ENCODE measurements at regions not wholly inside any gene's neighbourhood (a gene's known extent, or its start where the extent isn't known, plus 50 kb on each side); places are given as distances from the start of the nearest gene placed in this dataset.
"Not testable (repeated sequence)": the region's sequence is repeated elsewhere in the genome, so short reads cannot be mapped to it uniquely, and the experiment has no call there.

DNA sequence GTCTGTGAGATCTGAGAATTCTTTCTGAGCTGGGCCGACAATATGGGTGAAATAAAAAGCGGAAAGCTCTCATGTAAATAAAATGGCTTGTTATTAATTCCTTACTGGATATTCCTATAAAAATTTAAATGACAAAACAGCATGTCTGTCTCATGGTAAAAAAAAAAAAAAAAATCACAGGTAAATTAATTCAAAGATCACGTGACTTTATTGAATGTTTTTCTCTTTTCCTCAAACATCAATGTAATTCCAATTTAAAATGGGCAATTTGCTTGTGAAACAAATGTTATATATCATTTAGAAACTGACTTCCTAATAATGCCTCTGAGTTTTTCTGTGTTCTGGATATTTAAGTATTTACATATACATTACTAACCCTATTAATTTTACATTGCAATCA, 280.3 kb downstream of the NR2F2 start:
- DNase-seq (ENCODE audit: extremely low read depth in 1 of 11, low read depth in 9 of 11, low spot score in 4 of 11) = no peak

DNA sequence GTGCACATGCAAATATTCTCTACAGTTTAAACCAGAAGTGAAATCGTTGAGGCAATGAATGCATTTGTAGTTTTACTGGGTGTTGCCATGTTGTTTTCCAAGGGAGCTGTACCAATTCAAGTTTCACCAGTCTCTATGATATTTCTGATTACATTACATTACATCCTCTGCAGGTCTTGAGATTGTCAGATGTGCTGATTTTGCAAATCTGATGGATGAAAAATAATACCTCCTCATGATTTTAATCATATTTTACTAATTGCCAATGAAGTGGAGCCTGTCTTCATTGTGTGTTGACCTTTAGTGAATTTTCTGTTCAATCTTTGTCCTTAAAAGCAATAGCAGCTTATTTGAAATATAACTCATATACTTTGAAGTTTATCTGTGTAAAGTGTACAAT, 282.4 kb downstream of the NR2F2 start:
- DNase-seq (ENCODE audit: extremely low read depth in 1 of 11, low read depth in 9 of 11, low spot score in 4 of 11) = no peak

DNA sequence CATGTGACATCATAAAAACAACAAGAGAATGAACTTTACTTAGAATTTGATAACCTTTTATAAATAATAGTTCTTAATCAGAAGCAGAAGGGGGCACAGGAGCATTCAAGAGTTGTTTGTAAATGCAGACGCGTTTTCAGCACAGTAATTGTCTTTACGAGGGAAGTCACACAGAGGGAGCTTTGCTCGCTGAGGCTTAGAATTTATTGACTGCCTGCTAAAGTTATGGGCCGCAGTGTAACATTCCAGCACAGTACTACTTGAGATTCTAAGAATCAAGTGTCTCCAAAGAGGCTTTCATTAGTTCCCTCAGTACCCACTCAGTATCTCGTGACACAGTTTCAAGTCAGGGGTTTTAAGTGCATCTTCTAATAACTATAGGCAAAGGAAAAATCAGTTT, 288.7 kb downstream of the NR2F2 start:
- DNase-seq (ENCODE audit: extremely low read depth in 1 of 11, low read depth in 9 of 11, low spot score in 4 of 11) = peak in 3 of 11 donors; percentile 15 to 46 (median 31)

- DNase-seq (ENCODE audit: extremely low read depth in 1 of 11, low read depth in 9 of 11, low spot score in 4 of 11) = no peak
Measured at GRCh38 chr15:96622714-96623113, 292.2 kb downstream of the NR2F2 start.

DNA sequence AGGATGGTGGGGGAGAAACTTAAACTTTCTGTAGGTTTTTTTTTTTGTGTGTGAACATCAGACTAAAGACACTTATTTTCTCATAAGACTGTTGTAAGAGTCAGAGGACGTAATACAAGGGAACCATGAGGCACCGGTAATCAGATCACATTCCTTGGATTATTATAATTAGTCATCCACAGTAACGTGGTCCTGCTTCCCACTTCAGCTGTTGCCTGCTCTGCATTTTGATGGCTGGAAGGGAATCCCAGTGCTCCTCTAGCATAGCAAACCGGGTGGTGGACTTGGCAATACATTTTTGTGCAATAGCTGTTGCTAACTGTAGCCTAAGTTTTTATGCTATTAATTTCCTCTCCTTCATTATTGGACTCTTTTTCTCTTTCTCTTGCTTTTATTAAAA, 294.8 kb downstream of the NR2F2 start:
- DNase-seq (ENCODE audit: extremely low read depth in 1 of 11, low read depth in 9 of 11, low spot score in 4 of 11) = no peak

- peak in 3 of 11 donors; percentile 14 to 24 (median 23) for DNase-seq (ENCODE audit: extremely low read depth in 1 of 11, low read depth in 9 of 11, low spot score in 4 of 11)
Measured at GRCh38 chr15:96627031-96627568, 296.6 kb downstream of the NR2F2 start.

DNA sequence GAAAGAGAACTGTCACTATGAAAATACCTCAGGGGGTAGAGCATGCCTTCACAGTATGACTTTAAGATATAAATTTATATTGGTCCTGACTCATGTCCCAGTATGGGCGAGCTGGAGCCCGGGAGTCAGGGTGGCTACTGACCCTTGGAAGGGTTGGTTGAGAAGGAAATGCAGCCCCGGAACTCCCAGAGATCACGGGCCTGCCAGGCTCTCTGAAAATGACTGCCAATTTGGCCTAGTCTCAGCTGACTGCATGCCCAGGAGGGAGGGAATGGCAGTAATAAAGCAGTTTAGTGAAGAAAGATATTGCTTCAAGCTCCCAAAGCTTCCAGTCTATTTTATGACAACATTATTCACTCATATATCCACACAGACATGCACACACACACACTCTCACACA, 299.0 kb downstream of the NR2F2 start:
- DNase-seq (ENCODE audit: extremely low read depth in 1 of 11, low read depth in 9 of 11, low spot score in 4 of 11) = no peak

DNA sequence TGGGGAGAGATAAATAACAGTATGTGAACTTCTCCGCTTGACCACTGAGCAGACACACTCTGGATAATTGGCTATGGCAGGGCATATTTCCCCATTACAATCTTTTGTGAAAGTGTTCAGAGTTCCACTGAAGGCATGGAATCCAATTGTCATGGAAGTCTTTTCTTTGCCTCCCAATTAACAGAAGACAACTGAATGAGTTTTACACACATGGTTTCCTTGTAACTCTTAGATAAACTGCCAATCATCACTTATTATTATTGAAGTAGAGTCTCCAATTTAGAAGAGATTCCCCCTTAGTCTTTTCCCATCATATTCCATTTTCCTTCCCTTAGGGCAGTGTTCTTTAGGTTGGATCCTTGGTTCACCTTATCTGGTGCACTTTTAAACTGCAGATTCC, 308.3 kb downstream of the NR2F2 start:
- no peak for DNase-seq (ENCODE audit: extremely low read depth in 1 of 11, low read depth in 9 of 11, low spot score in 4 of 11)

DNA sequence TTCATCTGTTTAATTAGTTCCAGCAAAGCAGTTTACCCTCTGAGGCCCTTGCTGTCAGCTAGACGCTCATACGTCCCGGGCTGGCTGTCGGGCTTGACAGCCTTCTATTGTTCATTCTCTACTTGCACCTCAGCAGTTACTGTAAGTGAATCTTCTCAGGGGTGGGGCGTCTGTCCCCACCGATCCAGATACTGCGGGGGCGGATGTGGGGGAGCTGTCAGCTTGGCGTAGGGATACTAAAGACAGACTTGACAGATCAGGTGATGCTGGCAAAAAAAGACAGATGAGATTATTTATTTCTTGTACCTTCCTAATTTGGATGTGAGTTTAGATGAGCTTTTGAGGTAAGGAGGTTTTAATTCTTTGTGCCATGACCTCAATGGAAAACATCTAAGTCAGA, 315.3 kb downstream of the NR2F2 start:
- peak in 1 of 11 donors; percentile 20 for DNase-seq (ENCODE audit: extremely low read depth in 1 of 11, low read depth in 9 of 11, low spot score in 4 of 11)

- DNase-seq (ENCODE audit: extremely low read depth in 1 of 11, low read depth in 9 of 11, low spot score in 4 of 11) = no peak
Measured at GRCh38 chr15:96648866-96649265, 318.4 kb downstream of the NR2F2 start.

- DNase-seq (ENCODE audit: extremely low read depth in 1 of 11, low read depth in 9 of 11, low spot score in 4 of 11) = no peak
Measured at GRCh38 chr15:96657096-96657495, 326.6 kb downstream of the NR2F2 start.

- not testable (repeated sequence) for DNase-seq (ENCODE audit: extremely low read depth in 1 of 11, low read depth in 9 of 11, low spot score in 4 of 11)
Measured at GRCh38 chr15:96666979-96667378, 336.5 kb downstream of the NR2F2 start.

GRCh38 chr15:96670389-96670788, 339.9 kb downstream of the NR2F2 start:
- DNase-seq (ENCODE audit: extremely low read depth in 1 of 11, low read depth in 9 of 11, low spot score in 4 of 11) = no peak

- no peak for DNase-seq (ENCODE audit: extremely low read depth in 1 of 11, low read depth in 9 of 11, low spot score in 4 of 11)
Measured at GRCh38 chr15:96672629-96673028, 342.1 kb downstream of the NR2F2 start.

- DNase-seq (ENCODE audit: extremely low read depth in 1 of 11, low read depth in 9 of 11, low spot score in 4 of 11) = no peak
Measured at GRCh38 chr15:96678386-96678785, 347.9 kb downstream of the NR2F2 start.

DNA sequence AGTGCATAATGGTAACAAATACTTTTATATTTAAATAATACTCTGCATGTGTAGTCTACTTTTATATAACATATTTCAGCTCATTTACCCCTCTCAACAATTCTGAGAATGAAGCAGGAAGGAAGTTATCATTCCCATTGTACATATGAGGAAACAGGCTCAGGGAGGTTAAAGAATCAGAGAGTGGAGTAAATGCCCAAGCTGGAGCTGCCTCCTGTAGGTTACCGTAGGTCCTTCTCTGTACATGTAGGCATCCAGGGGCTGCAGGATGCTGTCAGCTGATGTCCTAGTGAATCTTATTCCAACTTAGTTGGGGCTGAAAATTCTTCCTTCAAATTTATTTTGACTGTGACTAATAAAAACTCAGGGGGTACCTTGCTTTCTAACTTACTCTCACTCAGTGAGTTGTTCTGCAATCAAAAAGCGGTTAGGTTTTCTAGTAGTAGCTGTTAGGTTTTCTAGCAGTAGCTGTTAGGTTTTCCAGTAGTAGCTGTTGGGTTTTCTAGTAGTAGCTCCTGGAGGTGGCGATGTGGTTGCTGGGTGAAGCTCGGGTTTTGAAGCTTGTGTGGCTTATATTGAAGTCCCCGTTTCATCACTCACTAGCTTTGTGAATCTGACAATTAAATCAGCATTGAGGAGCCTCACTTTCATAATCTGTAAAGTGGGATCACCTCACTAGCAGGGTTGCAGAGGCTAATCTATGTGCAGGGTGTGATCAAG, 357.0 kb downstream of the NR2F2 start:
- no peak for DNase-seq (ENCODE audit: extremely low read depth in 1 of 11, low read depth in 9 of 11, low spot score in 4 of 11)

DNA sequence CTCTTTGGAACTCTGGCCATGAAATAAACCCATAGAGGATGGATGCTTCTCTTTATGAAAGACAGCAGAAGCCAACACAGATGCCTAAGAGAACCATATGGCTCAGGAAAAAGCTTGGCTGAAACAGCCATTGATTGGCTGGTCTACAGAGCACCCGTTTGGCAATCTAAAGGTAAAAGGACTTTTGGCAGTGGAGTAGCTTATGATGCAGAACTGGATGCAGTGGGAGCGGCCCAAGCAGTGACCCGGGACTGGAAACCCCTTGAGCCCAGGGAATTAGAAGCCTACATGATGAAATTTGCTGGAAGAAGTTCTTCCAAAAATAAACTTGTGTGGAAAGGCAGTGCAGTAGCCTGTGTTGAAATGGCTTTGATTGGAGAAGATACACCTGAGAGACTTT, 360.2 kb downstream of the NR2F2 start:
- DNase-seq (ENCODE audit: extremely low read depth in 1 of 11, low read depth in 9 of 11, low spot score in 4 of 11) = no peak

GRCh38 chr15:96692826-96693225, 362.3 kb downstream of the NR2F2 start:
- DNase-seq (ENCODE audit: extremely low read depth in 1 of 11, low read depth in 9 of 11, low spot score in 4 of 11) = no peak

GRCh38 chr15:96693515-96693914, 363.0 kb downstream of the NR2F2 start:
- DNase-seq (ENCODE audit: extremely low read depth in 1 of 11, low read depth in 9 of 11, low spot score in 4 of 11) = no peak

- DNase-seq (ENCODE audit: extremely low read depth in 1 of 11, low read depth in 9 of 11, low spot score in 4 of 11) = no peak
Measured at GRCh38 chr15:96693990-96694517, 363.6 kb downstream of the NR2F2 start.

DNA sequence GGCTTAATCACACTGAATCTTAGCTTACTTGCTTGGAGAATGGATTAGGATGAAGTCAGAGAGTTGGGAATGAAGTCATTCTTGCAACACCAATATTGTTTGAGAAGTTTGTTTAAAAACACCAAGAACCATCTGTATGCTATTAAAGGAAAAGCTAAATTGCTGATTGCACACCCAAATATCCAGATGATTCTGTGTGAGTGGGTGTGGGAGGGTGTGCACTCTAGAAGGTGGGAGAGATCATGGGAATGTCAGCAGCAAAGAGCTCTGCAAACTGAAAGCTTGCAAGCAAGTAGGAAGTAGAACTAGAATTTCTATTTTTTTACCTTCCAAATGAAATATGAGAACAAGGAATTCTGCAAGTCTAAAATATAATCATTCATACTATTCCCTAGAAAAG, 364.9 kb downstream of the NR2F2 start:
- DNase-seq (ENCODE audit: extremely low read depth in 1 of 11, low read depth in 9 of 11, low spot score in 4 of 11) = no peak

All from renal cortex interstitium (tissue), 11 donors.